ENCODE measurements at regions not wholly inside any gene's neighbourhood (a gene's known extent, or its start where the extent isn't known, plus 50 kb on each side); places are given as distances from the start of the nearest gene placed in this dataset.
"Not testable (repeated sequence)": the region's sequence is repeated elsewhere in the genome, so short reads cannot be mapped to it uniquely, and the experiment has no call there.

DNA sequence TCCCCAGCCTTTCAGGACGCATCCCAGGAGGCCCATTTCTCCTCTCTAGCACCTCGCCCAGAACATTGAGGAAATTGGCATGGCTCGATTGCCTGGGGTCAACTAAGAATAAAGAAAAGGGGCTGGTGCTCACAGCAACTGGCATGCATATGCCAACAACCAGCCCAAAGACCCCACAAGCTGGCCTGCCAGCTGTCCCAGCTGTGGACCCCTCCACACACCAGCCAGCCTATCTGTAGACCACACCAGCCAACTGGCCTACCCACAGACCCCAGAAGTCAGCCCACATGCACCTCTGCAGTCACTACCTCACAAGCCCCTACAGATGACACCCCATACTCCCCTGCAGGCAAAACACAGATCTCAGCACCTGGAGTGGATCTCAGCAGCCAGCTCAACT is 123.8 kb upstream of the ID2 start:
- no peak for DNase-seq

- DNase-seq, result no peak
These were observed 122.9 kb upstream of the ID2 start for GRCh38 chr2:8558956-8559355.

GRCh38 chr2:8559805-8560204 is 122.1 kb upstream of the ID2 start:
- no peak for DNase-seq

DNA sequence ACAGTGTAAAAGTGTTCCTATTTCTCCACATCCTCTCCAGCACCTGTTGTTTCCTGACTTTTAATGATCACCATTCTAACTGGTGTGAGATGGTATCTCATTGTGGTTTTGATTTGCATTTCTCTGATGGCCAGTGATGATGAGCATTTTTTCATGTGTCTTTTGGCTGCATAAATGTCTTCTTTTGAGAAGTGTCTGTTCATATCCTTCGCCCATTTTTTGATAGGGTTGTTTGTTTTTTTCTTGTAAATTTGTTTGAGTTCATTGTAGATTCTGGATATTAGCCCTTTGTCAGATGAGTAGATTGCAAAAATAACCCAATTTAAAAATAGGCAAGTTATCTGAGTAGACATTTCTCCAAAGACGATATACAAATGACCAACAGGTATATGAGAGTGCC is 120.2 kb upstream of the ID2 start:
- DNase-seq, result not testable (repeated sequence)

GRCh38 chr2:8563814-8564474 is 117.9 kb upstream of the ID2 start:
- DNase-seq, result no peak

DNA sequence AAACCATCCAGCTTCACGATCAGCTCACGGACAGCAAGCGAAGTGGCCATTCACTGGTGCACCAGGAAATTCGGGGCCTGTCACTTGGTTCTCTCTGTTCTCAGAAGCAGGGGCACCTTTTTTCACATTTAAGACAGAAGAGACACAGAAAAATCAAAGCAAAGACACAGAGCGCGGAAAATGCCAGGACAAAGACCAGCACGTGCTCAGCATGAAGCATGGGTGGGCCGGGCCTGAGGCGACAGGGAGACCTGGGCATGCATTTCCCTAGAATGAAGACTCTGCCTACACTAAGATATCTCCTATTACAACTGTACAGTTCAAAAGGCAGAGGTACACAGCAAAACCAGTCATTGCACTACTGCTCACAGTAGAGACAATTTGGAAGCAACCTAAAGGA is 117.4 kb upstream of the ID2 start:
- DNase-seq, result no peak

DNA sequence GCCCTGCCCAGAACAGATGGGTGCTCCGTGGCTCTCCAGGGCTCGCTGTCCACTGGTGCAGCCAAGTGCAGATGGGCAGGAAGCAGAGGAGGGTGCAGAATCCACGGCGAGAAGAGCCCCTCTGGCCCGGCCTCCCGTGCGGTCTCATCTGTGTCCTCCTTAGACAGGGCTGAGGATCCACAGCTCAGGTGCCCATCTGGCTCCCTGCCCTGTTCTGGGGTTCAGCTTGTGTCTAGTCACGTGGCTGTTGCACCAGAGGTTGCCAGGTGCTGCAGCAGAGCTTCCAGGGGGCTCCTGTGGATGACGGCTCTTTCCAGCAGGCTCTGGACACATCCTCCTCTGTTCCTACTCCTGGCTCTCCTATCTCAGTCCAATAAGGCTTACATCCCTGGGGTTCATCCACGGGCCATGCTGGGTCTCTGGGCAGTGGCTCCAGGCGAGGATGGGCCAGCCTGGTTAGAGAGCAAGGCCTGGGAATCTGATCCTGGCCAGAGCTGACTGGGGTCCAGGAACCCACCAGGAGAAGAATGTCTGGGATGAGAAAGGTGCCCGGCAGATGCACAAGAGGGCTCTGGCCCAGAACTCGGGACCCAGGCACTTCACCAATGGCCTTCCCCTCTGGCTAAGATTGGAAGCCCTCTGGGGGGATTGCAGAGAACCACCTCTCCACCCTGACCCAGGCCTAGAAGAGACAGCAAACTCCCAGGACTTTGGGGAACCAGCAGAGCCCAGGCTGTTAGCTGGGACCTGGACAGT is 116.3 kb upstream of the ID2 start:
- DNase-seq, result no peak

DNA sequence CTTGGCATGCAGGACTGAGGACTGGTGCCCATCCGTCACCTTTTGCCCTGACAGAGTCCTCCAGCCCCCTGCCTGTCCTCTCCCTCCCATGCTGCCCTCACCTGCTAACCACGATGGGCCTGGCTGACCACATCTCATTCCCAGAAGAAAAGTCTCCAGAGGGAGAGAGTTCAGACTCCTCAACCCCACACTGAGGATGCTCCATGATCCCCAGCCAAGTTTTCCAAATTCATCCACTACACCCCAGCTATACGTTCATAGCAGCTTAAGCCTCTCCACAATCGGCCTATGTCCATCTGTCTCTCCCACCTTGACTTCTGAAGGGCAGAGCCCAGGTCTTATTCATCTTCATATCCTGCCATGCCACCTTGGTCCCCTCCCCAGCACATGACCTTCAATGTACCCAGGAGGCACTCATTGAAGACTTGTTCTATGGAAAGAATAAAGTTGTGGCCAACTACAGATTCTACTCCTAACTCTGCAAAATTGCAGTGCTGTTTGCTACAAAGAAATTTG is 115.6 kb upstream of the ID2 start:
- DNase-seq, result no peak

DNA sequence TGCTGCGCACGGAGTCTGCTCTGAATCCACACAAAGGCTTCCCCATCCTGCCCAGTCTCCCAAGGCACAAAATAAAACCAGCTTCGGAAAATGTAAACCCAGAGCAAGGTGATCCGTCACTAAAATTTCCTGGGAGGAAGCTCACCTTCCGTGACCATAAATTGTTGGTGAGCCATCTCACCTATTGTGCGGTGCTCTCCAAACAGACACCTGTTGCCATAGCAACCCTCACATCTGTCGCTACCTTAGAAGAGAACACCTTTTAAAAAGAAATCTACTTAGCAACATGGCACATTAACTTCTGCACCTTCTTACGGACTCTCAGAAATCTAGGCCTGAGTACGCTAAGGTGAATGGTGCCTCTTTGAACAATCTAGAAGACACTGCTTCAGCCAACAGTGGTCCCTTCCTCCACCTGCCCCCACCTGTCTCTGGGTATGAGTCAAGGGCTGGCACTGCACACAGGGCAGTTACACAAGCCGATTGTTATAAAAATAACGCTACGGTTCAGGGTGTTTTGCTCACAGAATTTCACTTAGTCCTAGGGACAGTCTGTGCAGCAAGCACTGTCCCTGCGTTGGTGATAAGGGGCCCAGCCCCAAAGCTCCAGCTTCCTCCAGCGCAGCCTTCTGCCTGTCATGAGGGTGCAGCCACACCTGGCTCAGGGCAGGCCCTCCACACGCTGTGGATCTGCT is 114.9 kb upstream of the ID2 start:
- DNase-seq, result no peak

DNA sequence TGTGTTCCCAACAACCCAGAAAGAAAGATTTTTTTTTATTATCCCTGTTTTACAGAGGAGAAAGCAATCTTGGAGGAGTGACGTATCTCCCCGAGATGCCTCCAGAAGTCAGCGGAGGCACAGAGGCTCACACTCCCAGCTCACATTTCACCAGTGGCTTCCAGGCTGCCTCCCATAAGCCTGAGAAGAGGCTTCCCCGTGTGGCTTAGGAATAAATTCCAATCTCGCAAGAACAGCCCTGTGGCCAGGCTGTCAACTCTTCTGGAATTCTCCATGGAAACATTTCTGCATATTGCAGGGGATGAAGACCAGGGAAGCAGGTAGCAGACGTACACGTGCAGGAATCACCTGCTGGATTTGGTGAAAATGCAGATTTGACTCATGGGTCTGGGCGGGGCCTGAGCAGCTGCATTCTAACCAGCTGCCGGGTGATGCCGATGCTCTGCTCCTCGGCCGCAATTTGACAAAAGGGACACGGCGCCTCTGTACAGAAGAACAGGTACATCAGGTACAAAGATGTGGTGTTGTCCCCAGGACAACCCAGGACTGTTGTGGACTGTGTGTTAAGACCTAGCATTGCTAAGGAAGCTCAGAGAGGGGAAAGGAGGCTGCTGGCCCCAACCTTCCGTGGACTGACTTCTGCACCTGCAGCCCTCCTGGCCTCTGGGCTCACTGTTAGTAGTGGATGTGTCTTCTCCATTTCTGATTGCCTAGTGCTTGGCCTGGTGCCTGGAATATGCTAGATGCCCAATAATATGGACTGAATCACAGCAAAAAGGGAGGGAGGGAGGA is 114.2 kb upstream of the ID2 start:
- DNase-seq, result no peak

DNA sequence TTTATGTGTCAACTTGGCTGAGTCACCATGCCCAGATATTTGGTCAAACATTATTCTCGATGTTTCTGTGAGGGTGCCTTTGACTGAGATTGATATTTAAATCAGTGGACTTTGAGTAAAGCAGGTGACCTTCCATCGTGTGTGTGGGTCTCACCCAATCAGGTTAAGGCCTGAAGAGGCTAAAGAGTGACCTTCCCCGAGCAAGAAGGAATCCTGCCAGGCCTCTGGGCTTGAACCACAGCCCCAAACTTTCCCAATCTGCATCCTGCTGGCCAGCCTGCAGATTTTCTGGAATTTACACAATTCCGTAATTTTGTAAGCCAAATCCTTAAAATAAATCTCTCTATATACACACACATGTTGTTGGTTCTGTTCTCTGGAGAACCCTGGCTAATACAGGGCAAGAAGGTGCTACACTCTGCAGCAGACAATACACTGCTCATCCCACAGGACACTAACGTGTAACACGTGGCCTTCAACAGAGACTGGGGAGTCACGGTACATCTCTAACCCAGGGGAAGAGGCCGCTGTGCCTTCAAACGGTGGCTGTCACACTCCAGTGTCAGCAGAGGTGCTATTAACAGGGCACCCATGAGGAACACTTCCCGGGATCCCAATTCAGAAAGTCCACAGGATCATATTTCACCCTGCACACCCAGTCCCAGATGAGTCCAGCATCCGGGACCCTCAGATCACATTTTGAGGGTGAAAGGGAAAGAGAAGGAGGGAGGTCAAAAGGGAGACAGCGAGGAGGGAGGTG is 113.1 kb upstream of the ID2 start:
- DNase-seq, result no peak

- no peak for DNase-seq
These were observed 112.4 kb upstream of the ID2 start for GRCh38 chr2:8569332-8569930.

GRCh38 chr2:8570637-8571036 is 111.2 kb upstream of the ID2 start:
- DNase-seq, result no peak

- DNase-seq, result no peak
These were observed 110.5 kb upstream of the ID2 start for GRCh38 chr2:8571301-8571791.

- DNase-seq, result no peak
These were observed 109.9 kb upstream of the ID2 start for GRCh38 chr2:8571792-8572499.

- no peak for DNase-seq
These were observed 109.1 kb upstream of the ID2 start for GRCh38 chr2:8572712-8573233.

- DNase-seq, result no peak
These were observed 108.5 kb upstream of the ID2 start for GRCh38 chr2:8573234-8573941.

GRCh38 chr2:8573942-8574195 is 108.0 kb upstream of the ID2 start:
- DNase-seq, result no peak

- DNase-seq, result no peak
These were observed 107.4 kb upstream of the ID2 start for GRCh38 chr2:8574196-8575037.

Data from left kidney (tissue), 1 donor.